Stimulated activated CD4-positive, alpha-beta T cell treated with anti-CD3 and anti-CD28 coated beads, Interleukin-4, amount 100 ng/mL, for 1 hour (primary cell): ENCODE measurements at regions not wholly inside any gene's neighbourhood (a gene's known extent, or its start where the extent isn't known, plus 50 kb on each side); places are given as distances from the start of the nearest gene placed in this dataset.
"Not testable (repeated sequence)": the region's sequence is repeated elsewhere in the genome, so short reads cannot be mapped to it uniquely, and the experiment has no call there.

ENCODE experiments used
- DNase-seq: peaks from one replicate; pipeline ENCODE4 v3.0.0-alpha.2; 2020

DNA sequence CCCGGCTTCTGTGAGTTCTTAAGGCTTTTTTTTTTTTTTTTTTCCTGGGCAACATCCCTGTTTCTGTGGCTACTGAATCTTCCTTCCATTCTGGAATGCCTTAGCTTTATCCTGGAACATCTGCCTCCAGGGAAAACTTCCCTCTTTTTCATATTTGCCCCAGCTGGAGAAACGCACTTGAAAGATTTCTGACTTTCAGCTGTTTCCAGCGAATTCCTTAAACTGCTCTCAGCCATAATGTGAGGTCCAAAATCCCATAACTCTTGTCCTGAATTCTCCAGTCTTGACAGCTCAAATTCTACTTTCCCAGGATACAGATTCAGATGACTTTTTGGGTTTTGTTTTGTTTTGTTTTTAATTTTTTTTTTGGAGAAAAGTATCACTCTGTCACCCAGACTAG lies 263.6 kb upstream of the AUTS2 start:
- no peak for DNase-seq

DNA sequence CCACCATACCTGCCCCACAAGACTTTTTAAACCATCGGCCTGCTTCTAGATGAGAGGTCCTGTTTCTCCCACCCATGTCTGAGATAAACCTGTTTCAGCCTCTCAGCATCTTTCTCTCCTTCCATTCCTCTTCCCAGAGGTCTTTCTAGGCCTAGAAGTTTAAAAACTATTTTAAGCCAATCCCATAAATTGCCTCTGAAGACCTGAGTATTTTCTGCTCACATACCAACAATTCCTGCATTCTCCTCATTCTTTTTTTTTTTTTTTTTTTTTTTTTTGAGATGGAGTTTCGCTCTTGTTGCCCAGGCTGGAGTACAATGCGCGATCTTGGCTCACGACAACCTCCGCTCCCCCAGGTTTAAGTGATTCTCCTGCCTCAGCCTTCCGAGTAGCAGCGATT lies 262.9 kb upstream of the AUTS2 start:
- DNase-seq, result no peak

DNA sequence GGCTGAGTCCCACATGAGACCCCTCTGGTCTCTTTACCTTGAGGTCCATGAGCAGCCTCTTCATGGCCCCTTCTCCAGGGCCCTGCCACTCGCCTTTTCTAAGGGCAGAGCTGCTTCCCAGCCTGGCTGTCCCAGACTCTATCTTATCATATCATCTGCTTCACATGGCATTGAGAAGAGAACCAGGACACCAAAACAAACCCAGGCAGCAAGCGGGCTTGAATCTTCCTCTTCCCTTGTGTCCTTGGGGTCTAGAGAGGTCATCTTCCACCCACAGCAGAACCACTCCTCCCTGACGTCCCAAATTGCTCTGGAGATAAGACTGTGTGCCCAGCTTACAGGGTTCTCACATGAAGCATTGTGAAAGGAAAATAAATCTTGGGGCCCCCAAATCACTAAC lies 261.3 kb upstream of the AUTS2 start:
- no peak for DNase-seq

DNA sequence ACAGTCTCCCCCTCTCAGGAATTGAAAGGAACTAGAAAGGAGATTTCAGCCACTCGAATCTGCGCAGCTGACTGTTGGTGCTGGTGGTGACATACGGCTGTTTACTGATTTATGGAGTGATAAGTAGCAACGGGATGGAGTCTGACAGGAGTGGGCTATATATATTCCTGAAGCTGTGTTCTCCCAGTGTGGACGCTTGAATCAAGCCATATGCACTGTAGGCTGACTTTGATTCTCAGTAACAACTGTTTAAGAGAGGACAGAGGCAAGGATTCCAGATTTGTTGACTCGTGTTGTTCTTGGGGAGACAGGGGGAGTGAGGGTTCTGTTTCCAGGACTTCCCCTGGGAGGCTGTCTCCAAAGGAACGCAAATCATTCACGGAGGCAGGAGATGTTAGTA lies 260.1 kb upstream of the AUTS2 start:
- no peak for DNase-seq

DNA sequence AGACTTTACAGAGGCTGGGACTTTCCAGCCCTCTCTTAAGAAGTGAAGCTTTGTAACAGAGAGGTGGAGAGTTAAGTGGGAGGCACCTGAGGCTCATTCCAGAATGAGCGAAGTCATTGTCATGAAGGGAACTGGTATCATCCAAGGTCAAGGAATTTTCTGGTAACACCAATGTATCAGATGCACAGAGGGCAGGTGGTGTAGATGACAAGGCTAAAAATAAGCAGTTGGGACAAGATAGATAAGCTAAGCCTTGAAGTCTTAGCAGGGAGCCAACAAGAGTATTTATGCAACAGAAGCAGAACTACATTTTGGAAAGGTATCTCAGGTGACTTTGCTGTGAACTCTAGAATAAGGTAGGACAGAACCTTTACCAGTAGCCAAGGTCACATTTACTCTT lies 257.0 kb upstream of the AUTS2 start:
- DNase-seq, result no peak

DNA sequence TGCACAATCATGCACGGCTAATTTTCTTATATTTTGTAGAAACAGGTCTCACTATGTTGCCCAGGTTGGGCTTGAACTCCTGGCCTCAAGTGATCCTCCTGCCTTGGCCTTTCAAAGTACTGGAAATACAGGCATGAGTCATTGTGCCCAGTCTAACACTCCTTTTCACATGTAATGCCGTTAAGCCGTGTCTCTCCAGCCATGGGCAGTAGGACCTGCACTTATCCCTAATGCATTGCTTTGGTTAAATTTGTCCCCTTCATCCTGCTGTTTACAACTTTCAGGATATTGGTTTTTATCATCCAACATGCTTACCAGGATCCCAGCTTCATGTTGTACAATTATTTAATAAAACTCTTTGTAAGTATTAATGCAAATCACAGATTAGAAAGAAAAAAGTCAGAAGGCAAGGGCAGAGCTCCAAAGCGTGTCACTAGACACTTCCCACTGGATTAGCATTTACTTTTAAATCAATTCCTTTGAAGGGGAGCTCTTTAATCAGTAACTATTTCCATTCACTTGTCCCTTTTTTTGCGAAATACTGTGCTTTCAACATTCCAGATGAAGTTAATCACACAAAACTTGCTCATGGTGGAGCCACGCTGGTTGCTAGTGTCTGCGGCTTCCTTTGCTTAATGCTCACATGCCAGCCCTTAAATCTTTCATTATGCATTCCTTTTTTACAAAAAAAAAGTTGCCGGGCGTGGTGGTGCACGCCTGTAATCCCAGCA lies 256.0 kb upstream of the AUTS2 start:
- no peak for DNase-seq

DNA sequence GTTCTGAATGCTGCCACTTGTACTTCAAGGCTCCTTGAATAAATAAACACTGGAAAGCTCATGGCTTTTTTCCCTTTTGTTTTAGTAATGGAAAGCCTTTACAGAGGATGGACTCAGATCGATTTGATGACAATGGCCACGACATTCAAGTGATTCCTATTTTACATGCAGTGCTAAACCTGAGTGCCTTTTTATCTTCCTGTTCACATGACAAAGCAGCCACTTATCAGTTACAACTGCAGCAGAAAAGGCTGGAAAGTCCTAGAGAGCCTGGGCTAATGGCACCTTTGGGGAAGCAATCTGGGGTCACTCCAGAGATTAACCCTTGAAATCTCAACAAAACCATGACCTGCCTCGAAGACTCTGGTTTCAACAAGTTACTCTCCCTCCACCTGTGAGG lies 249.0 kb upstream of the AUTS2 start:
- no peak for DNase-seq

DNA sequence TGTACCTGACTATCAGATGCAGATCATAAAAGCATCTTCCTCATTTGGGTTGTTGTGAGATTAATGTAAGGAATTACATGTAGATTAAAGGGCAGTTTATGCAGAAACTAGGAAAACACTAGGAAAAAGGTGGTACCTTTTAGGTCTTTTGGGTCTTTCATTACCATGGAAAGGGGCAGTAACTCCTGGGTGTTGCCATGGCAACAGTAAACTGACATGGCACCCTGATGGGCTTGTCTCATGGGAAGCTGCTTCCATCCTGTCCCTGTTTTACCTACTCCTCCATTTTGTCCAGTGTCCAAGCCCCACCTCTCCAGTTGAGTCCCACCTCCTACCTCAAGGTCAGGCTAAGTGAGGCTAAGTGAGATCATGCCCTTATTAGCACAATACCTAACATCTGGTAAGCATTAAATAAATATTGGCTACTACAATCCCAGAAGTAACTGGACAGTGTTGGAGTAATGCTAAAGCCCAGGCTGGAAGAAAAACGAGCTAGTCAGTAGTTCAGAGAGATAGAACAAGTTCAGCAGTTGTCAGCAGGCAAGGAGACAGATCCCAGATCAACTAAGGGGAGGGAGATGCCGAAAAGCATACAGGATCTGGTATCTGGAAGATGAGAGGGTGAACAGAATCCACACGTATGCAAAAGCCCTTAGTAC lies 240.0 kb upstream of the AUTS2 start:
- no peak for DNase-seq

DNA sequence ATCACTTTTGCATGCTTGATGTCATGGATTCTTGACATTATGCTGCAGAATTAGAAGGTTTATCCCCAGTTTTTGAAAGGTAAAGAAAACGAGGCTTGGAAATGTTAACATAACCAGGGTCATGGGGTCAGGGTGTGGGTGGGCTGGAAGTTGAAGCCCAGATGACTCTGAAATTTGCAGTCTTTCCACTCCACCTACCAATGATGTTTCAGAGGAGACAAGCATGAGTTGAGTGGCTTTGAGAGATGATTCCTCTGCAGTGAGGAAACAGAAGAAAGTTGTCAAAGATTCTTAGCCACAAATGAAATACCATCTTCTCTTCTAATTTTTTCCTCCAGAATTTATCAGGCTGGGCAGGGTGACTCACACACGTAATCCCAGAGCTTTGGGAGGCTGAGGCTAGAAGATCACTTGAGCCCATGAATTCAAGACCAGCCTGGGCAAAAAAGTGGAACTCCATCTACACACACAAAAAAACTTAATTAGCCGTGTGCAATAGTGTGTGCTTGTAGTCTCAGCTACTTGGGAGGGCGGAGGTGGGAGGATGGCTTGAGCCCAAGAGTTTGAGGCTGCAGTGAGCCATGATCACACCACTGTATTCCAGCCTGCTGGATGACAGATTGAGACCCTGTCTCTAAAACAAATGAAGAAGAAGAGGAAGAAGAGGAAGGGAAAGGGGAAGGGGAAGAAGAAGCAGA lies 239.1 kb upstream of the AUTS2 start:
- no peak for DNase-seq

DNA sequence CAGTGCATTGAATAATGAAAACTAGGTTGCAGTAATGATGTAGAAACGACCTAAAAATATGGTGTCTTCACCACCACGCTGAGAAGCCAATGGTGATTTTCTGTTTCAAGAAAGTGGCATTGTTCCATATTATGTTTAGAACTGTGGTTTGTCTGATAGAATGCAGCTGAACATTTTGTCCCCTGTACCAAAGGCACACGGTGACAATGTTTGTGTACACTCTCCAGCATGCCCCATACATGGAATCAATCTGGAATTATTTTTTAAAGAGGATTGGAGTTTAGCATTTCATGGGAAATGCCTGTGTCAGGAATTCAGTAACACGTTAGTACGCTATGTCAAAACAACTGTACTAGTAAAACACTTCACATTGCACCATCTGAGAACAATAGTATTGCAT lies 237.4 kb upstream of the AUTS2 start:
- no peak for DNase-seq

DNA sequence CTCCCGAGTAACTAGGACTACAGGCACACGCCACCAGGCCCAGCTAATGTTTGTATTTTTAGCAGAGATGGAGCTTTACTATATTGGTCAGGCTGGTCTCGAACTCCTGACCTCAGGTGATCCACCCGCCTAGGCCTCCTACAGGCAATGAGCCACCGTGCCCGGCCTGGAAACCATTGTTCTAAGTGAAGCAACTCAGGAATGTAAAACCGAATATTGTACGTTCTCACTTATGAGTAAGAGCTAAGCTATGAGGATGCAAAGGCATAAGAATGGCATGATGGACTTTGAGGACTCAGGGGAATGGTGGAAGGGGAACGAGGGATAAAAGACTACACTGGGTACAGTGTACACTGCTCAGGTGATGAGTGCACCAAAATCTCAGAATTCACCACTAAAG lies 235.1 kb upstream of the AUTS2 start:
- DNase-seq, result no peak

DNA sequence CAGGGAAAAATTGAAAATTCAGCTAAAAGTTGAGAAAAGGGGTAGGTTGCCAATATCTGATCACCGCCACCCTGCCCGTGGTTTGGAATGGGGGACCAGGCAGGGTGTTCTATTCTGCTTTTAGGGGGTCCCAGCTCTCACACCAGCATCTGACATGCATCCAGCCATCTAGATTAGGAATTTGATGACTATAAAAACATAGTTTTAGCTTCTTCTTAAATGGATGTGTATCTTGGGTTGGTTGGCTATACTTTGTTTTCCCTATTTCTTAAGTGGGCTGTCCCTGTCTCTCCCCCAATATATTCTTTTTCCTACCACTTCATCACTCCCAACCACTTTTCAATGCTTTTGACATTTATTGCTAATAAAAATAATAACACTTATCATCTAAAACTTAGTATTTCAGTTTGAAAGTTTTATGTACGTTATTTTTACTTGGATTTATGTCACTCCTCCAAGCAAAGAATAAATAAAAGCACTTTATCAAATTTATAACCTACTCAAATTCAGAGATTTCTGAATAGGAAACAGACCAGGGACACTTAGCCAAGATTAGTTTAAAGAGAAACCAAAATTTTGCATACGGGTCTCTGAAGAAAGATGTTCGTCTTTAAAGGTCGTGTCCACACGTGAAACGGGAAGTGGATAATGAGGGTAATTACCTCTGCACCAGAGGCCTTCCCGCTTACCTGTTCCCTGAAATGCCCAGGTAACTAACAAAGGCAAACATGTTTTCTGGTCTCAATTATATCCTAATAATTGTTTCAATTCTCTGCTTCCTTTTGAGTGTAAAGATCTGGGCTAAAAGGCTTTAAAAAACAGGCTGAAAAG lies 233.2 kb upstream of the AUTS2 start:
- no peak for DNase-seq

DNA sequence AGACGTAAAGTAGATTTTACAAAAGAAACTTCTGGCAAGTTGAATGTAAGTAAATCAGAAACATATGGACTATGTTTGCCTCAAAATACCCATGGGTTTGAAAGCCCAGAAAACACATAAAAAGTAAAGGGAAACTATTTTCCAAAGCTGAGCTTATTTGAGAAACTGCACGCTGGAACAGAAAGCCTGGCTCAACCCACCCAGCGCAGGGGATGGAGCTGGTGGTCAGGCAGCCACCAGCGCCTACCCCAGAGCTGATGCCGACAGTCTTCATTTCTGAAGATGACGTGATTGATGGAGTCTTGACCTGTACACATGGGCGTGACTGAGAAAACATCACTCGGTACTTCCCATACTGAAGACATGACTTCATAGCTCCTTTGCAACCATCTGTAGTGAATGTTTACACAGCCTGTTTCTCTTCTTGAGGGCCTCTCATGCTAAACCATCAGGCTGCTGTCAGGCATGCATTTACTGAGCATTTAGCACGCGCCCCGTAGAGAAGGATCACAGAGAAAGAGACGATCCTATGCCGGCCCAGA lies 232.6 kb upstream of the AUTS2 start:
- no peak for DNase-seq

DNA sequence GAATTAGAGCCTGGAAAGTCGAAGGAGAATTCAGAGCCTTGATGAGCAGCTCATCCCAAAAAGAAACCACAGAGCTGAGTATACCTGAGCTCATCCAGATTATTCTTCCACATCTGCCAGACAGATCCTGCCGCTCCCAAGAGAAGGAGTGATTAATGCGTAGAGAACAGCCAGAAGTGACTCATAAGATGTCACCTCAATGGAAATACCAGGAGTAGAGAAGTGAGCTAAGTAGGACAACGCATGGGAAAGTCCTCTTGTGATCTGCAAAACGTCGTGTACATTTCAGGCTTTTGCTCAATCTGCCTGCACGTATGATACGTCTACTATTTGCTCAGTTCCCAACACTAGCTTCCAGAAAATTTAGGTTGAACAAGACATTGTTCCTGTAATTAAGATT lies 230.5 kb upstream of the AUTS2 start:
- DNase-seq, result no peak

DNA sequence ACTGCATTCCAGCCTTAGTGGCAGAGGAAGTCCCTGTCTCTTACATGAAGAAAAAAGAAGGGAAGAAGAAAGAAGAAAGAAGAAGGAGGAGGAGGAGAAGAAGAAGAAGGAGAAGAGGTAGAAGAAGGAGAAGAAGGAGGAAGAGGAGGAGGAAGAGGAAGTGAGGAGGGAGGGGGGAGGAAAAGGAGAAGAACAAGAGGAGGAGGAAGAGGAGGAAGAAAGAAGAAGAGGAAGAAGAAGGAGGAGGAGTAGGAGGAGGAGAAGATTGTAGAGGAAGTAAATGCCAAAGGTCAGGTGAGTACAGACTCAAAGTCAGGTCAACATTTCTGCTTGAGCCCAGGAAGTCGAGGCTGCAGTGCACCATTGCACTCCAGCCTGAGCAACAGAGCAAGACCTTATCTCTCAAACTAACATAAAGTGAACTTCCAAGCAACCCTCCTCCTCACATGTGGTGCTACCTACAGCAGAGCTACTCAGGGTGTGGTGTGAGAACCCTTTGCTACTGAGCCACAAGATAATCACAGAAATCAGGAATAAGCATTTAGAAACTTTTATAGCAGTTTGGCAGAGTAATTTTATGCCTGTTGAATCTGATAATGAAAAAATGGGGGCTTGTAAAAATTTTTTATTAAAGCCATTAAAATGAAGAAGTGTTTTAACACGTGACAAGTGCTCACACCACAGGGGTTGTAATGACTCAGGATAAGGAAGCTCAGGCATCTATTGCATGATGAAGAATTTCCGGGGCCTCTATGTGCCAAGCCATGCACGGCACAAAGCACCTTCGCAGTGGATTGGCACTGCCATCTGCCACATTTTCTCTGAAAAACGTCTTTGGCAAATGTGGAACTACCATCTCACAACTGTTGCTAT lies 224.9 kb upstream of the AUTS2 start:
- no peak for DNase-seq

DNA sequence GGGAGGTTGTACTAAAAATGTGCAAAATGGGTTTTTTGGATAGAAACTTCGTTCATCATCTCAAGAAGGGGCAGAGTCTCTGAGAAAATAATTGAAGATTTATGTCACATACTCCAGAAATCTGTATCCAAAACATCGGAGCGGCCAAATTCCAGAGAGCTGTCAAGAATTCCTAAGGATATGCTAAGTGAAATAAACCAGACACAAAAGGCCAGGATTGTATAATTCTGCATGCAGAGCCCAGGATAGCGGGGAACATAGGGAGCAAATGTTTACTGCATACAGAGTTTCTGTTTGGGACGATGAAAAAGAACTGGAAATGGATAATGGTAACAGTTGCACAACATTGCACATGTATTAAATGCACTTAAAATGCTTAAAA lies 224.2 kb upstream of the AUTS2 start:
- no peak for DNase-seq

DNA sequence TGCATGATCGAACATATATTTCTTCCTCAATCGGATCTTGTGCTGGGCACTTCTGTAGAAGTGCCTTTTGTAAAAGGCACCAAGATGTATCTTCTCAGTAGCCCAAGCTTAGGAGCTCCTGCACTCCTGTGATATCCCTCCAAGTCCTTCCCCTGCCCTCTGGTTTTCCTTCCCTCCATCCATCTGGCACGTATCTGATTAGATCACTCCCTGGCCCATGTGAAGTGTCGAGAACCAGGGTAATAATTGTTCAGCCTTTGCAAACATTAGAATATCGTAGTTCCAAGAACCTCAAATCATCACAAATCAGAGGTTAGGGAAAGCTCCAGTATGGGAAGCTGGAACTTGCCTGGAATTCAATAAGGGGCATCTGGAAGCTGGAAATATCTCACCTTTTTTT lies 221.1 kb upstream of the AUTS2 start:
- no peak for DNase-seq

DNA sequence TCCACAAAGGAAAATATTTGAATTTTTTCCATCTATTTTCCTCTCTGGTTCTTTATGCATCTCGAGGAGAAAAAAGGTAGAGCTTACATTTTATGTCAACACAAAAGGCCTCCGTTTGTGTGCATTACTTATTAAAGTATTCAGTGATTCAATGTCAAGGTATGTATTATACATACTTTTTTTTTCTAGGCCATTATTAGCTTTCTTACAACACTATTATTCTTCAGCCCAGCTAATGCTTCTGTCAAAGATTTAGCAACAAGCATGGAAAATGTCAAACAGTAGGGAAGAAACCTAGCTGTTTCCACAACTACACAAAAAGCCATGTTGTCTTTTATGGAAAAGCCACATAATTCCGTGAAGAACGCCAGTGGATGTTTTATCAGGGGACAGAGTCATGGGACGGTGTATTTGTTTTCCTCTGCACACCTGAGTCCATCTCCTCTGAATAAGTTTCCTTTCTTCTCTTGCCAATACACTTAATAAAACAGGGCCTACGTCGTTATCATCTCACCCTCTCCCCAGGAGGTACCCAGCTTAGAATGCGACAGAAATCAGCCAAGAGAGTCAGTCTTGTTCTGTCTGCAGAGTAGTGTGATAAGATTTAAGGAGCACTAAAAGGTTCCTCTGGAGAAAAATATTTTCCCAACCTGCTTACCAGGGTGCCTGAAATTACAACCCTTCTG lies 209.7 kb upstream of the AUTS2 start:
- DNase-seq, result no peak

DNA sequence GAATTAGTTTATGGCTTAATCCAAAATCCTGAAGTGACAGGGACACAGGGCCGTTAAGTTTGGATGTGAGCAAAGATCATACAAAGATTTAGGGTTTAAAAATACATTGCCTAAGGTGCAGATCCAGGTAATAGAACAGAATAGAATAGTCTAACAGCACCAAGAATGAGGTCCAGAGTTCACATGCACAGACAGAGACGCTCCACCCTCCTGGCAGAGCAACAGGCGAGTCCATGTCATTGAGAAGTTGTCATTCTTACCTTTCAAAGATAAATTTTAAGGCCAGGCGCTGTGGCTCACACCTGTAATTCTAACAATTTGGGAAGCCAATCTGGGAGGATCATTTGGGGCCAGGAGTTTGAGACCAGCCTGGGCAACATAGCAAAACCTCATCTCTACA lies 209.1 kb upstream of the AUTS2 start:
- DNase-seq, result no peak

DNA sequence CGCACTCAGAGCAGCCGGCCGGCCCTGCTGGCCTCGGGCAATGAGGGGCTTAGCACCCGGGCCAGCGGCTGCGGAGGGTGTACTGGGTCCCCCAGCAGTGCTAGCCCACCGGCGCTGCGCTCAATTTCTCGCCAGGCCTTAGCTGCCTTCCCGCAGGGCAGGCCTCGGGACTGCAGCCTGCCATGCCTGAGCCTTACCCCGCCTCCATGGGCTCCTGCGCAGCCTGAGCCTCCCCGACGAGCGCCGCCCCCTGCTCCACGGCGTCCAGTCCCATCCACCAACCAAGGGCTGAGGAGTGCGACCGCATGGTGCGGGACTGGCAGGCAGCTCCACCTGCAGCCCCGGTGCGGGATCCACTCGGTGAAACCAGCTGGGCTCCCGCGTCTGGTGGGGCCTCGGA lies 204.4 kb upstream of the AUTS2 start:
- DNase-seq, result not testable (repeated sequence)

DNA sequence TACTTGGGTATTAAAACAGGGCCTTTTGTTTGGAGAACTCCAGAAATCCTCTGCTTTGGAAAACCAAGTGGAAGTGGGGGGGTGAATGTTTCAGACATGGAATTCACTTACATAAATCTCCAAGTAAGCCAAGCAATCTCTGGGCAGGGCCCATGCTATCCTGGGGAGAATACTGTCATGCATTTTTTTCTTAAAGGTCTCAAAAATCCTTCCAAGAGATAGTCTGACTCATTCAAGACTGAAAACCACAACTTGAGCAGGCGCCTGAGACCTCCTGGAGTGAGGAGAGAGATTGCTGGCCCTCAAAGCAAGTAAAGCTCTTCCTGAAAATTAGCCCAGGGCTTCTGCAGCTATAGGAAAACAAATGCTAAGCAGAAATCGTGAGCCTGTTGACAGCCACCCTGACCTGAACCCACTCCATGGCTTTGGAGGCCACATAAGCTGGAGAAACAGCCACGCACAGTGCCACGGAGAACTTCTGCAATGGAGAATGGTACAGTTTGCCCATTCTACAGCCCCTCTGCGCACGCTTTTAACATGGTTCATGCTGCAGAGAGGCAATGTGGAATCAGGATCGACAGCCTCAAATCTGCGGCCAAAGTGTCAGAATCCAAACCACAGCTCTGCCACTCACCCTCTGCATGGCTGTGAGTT lies 203.1 kb upstream of the AUTS2 start:
- DNase-seq, result no peak
